Uterus (tissue), 3 donors: ENCODE measurements at regions not wholly inside any gene's neighbourhood (a gene's known extent, or its start where the extent isn't known, plus 50 kb on each side); places are given as distances from the start of the nearest gene placed in this dataset.

Experiments used
- DNase-seq, 2 donors: peaks; one replicate each; pipeline ENCODE4 v3.0.0-alpha.2; 2019 to 2020
- H3K27ac ChIP-seq, 2 donors: fragments of 200-600 bp; sonication (generic); 1 replicate in 1 of 2; 2 replicates in 1 of 2; pipeline ENCODE4 v1.5.1; 2016 to 2018
- H3K27me3 ChIP-seq, 2 donors: fragments of 200-600 bp; sonication (generic); one replicate each; pipeline ENCODE4 v1.5.1; 2018 to 2019; ENCODE audit warnings: control low read depth in 1 of 2
- H3K36me3 ChIP-seq, 2 donors: fragments of 200-600 bp; sonication (generic); one replicate each; pipeline ENCODE4 v1.5.1; 2019; ENCODE audit warnings: control low read depth in 1 of 2
- H3K4me1 ChIP-seq, 2 donors: fragments of 200-600 bp; sonication (generic); one replicate each; pipeline ENCODE4 v1.5.1; 2018 to 2019; ENCODE audit warnings: control low read depth in 1 of 2
- H3K4me3 ChIP-seq, 2 donors: fragments of 200-600 bp; sonication (generic); 1 replicate in 1 of 2; 2 replicates in 1 of 2; pipeline ENCODE4 v1.5.1; 2018 to 2019; ENCODE audit warnings: mild to moderate bottlenecking in 1 of 2
- H3K9me3 ChIP-seq, 2 donors: fragments of 200-600 bp; sonication (generic); one replicate each; pipeline ENCODE4 v1.5.1; 2019; ENCODE audit warnings: control low read depth in 1 of 2
- POLR2A ChIP-seq, 2 donors: fragments of 450-650 bp; IDR thresholded peaks; one replicate each; pipeline ENCODE4 v1.6.1; 2016; ENCODE audit warnings: antibody characterized with exemption in 2 of 2, mild to moderate bottlenecking in 1 of 2, moderate library complexity in 1 of 2
- intact Hi-C: fragments of 100-400 bp; cut with DNase I; formaldehyde crosslinking; loops from one replicate; pipeline ENCODE4 v1.15.1; 2023; ENCODE audit warnings: low total_unique reads
- TF ChIP-seq, protein P1 (sequence below), 4 experiments: fragments of 200-600 bp in 2 of 4; fragments of 450-650 bp in 2 of 4; sonication (generic) in 2 of 4; IDR thresholded peaks; one replicate each; pipeline ENCODE4 v1.5.1; 2016 to 2019; ENCODE audit warnings: antibody characterized with exemption in 4 of 4, mild to moderate bottlenecking in 2 of 4, moderate library complexity in 1 of 4
- donor health status: DM: yes; HTN: yes; CAD: no.

DNA sequence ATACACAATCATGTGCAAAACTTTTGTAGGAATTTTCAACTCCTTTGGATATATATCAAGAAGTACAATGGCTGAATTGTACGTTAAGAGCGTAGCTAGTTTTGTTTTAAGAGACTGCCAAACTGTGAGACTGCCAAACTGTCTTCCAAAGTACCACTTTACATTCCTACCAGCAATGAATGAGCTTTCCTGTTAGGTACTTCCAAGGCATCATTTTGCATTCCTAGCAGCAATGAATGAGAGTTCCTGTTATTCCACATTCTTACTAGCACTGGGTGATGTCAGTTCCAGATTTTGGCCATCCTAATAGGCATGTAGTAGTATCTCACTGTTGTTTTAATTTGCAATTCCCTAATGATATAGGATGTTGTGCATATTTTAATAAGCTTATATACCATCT lies 219.3 kb downstream of the KCNN2 start:
- TF ChIP-seq, protein P1, sequence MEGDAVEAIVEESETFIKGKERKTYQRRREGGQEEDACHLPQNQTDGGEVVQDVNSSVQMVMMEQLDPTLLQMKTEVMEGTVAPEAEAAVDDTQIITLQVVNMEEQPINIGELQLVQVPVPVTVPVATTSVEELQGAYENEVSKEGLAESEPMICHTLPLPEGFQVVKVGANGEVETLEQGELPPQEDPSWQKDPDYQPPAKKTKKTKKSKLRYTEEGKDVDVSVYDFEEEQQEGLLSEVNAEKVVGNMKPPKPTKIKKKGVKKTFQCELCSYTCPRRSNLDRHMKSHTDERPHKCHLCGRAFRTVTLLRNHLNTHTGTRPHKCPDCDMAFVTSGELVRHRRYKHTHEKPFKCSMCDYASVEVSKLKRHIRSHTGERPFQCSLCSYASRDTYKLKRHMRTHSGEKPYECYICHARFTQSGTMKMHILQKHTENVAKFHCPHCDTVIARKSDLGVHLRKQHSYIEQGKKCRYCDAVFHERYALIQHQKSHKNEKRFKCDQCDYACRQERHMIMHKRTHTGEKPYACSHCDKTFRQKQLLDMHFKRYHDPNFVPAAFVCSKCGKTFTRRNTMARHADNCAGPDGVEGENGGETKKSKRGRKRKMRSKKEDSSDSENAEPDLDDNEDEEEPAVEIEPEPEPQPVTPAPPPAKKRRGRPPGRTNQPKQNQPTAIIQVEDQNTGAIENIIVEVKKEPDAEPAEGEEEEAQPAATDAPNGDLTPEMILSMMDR (IDR thresholded peaks at IDR 0.05) = no peak
- no peak for TF ChIP-seq POLR2A (IDR thresholded peaks at IDR 0.05)
- Histone ChIP-seq H3K27me3 (no peaks in the 10 kb centered on the region), H3K9me3 (no peaks in the 10 kb centered on the region), H3K4me3 (no peak overlapping the region), H3K36me3 (no peaks in the 10 kb centered on the region), H3K27ac (no peak overlapping the region), H3K4me1 (no peaks in the 10 kb centered on the region)
- intact Hi-C loops = no loop called here
- DNase-seq = no peak

GRCh38 chr5:114565871-114566270 lies 204.0 kb downstream of the KCNN2 start:
- no peaks in the 10 kb centered on the region for H3K27me3 ChIP-seq
- H3K4me3 ChIP-seq = no peak overlapping the region
- H3K27ac ChIP-seq = no peak overlapping the region
- no peak for TF ChIP-seq POLR2A (IDR thresholded peaks at IDR 0.05)
- TF ChIP-seq, protein P1 (IDR thresholded peaks at IDR 0.05) = no peak
- no peaks in the 10 kb centered on the region for H3K36me3 ChIP-seq
- no peak for DNase-seq
- intact Hi-C loops = no loop called here
- no peaks in the 10 kb centered on the region for H3K4me1 ChIP-seq
- H3K9me3 ChIP-seq = no peaks in the 10 kb centered on the region

- intact Hi-C loops = no loop called here
- H3K4me3 ChIP-seq = no peak overlapping the region
- H3K4me1 ChIP-seq = no peaks in the 10 kb centered on the region
- H3K36me3 ChIP-seq = no peaks in the 10 kb centered on the region
- no peaks in the 10 kb centered on the region for H3K9me3 ChIP-seq
- no peak for DNase-seq
- H3K27ac ChIP-seq = no peak overlapping the region
- H3K27me3 ChIP-seq = no peaks in the 10 kb centered on the region
- no peak for TF ChIP-seq POLR2A (IDR thresholded peaks at IDR 0.05)
- TF ChIP-seq, protein P1 (IDR thresholded peaks at IDR 0.05) = no peak
Observed at GRCh38 chr5:114565139-114565538, 203.3 kb downstream of the KCNN2 start.

- Histone ChIP-seq H3K36me3 (no peaks in the 10 kb centered on the region), H3K27me3 (no peaks in the 10 kb centered on the region), H3K4me3 (no peak overlapping the region), H3K4me1 (no peaks in the 10 kb centered on the region), H3K27ac (no peak overlapping the region), H3K9me3 (no peaks in the 10 kb centered on the region)
- DNase-seq = no peak
- intact Hi-C loops = no loop called here
- no peak for TF ChIP-seq POLR2A (IDR thresholded peaks at IDR 0.05)
- TF ChIP-seq, protein P1 (IDR thresholded peaks at IDR 0.05) = no peak
Observed at GRCh38 chr5:114561415-114561814, 199.5 kb downstream of the KCNN2 start.
